Upper lobe of left lung (tissue), 6 donors: ENCODE measurements at regions not wholly inside any gene's neighbourhood (a gene's known extent, or its start where the extent isn't known, plus 50 kb on each side); places are given as distances from the start of the nearest gene placed in this dataset.
A peak's percentile ranks its signal among the peaks of the same experiment; 100 is the strongest.

Source experiments
- ATAC-seq, 2 donors: fragments of 200-7000 bp; cut with Tn5 transposase; one replicate each; pipeline ENCODE4 v1.9.1; 2022; ENCODE audit warnings: mild to moderate bottlenecking in 2 of 2, moderate library complexity in 2 of 2; ENCODE audit not compliant: low FRiP score in 2 of 2
- DNase-seq, 2 donors: peaks; one replicate each; pipeline ENCODE4 v3.0.0-alpha.2; 2019 to 2020
- H3K27ac ChIP-seq, 4 donors: fragments of 200-600 bp; sonication (generic); one replicate each; pipeline ENCODE4 v1.5.1; 2016 to 2019
- H3K27me3 ChIP-seq, 4 donors: fragments of 200-600 bp; sonication (generic); one replicate each; pipeline ENCODE4 v1.5.1; 2017 to 2019
- H3K36me3 ChIP-seq, 4 donors: fragments of 200-600 bp; sonication (generic); one replicate each; pipeline ENCODE4 v1.5.1; 2016 to 2019
- H3K4me1 ChIP-seq, 4 donors: fragments of 200-600 bp; sonication (generic); one replicate each; pipeline ENCODE4 v1.5.1; 2018 to 2019
- H3K4me3 ChIP-seq, 4 donors: fragments of 200-600 bp; sonication (generic); one replicate each; pipeline ENCODE4 v1.5.1; 2017 to 2019; ENCODE audit warnings: mild to moderate bottlenecking in 2 of 4, moderate library complexity in 1 of 4
- H3K9me3 ChIP-seq, 4 donors: fragments of 200-600 bp; sonication (generic); one replicate each; pipeline ENCODE4 v1.5.1; 2018 to 2019
- CTCF ChIP-seq, 6 experiments: fragments of 450-650 bp in 4 of 6; fragments of 200-600 bp in 2 of 6; sonication (generic) in 2 of 6; IDR thresholded peaks; one replicate each; pipeline ENCODE4 v1.5.1; 2016 to 2019; ENCODE audit warnings: antibody characterized with exemption in 6 of 6
- EP300 ChIP-seq, 4 donors: sonication (generic); formaldehyde crosslinking; IDR thresholded peaks; one replicate each; pipeline ENCODE4 v1.5.1; 2017; ENCODE audit warnings: antibody characterized with exemption in 4 of 4, control low read depth in 2 of 4
- POLR2A ChIP-seq, 4 donors: fragments of 450-650 bp; IDR thresholded peaks; one replicate each; pipeline ENCODE4 v1.5.1; 2016 to 2017; ENCODE audit warnings: antibody characterized with exemption in 4 of 4, mild to moderate bottlenecking in 2 of 4
- POLR2AphosphoS5 ChIP-seq, 2 donors: sonication (generic); formaldehyde crosslinking; IDR thresholded peaks; one replicate each; pipeline ENCODE4 v1.5.1; 2017; ENCODE audit warnings: antibody characterized with exemption in 2 of 2
- WGBS, 2 donors: methylation state at CpG; one replicate each; pipeline ENCODE4 v1.1.5; 2017 to 2018; 5-methylcytosine and 5-hydroxymethylcytosine counted together
- donor health status: DM: no; HTN: no; CAD: no; lungs with moderate emphysema.
- donor health status: DM: no; HTN: yes; CAD: no; lungs with severe emphysema.

- H3K4me3 ChIP-seq = no peak overlapping the region
- H3K9me3 ChIP-seq = no peaks in the 10 kb centered on the region
- no peaks in the 10 kb centered on the region for H3K4me1 ChIP-seq
- no peak for TF ChIP-seq POLR2AphosphoS5 (IDR thresholded peaks at IDR 0.05)
- TF ChIP-seq EP300 (IDR thresholded peaks at IDR 0.05) = no peak
- TF ChIP-seq CTCF (IDR thresholded peaks at IDR 0.05) = no peak
- no peak for TF ChIP-seq POLR2A (IDR thresholded peaks at IDR 0.05)
- ATAC-seq (no peak), DNase-seq (no peak)
- no peak overlapping the region for H3K27ac ChIP-seq
- H3K36me3 ChIP-seq = no peaks in the 10 kb centered on the region
- no peaks in the 10 kb centered on the region for H3K27me3 ChIP-seq
- 89 to 90% methylated on average over 8 to 11 of the region's 11 CpGs for WGBS, 2 donors
These were observed 205.9 kb upstream of the PPP2R2D start for GRCh38 chr10:131694781-131695495.

- Histone ChIP-seq H3K27me3 (no peaks in the 10 kb centered on the region), H3K36me3 (no peaks in the 10 kb centered on the region), H3K9me3 (no peaks in the 10 kb centered on the region), H3K27ac (no peak overlapping the region), H3K4me3 (no peak overlapping the region), H3K4me1 (no peaks in the 10 kb centered on the region)
- ATAC-seq = peak; percentile 8 to 11
- no peak for TF ChIP-seq CTCF (IDR thresholded peaks at IDR 0.05)
- no peak for TF ChIP-seq POLR2A (IDR thresholded peaks at IDR 0.05)
- no peak for TF ChIP-seq EP300 (IDR thresholded peaks at IDR 0.05)
- no peak for TF ChIP-seq POLR2AphosphoS5 (IDR thresholded peaks at IDR 0.05)
- DNase-seq = no peak
- WGBS, 2 donors = 64 to 76% methylated on average over 21 to 23 of the region's 23 CpGs
These were observed 205.2 kb upstream of the PPP2R2D start for GRCh38 chr10:131695496-131696165.

- 78 to 81% methylated on average over 21 of the region's 21 CpGs for WGBS, 2 donors
- no peak overlapping the region for H3K4me3 ChIP-seq
- no peak for DNase-seq
These were observed 203.2 kb upstream of the PPP2R2D start for GRCh38 chr10:131697476-131698128.

GRCh38 chr10:131698232-131698631, 202.6 kb upstream of the PPP2R2D start:
- TF ChIP-seq EP300 (IDR thresholded peaks at IDR 0.05) = no peak
- no peak for TF ChIP-seq CTCF (IDR thresholded peaks at IDR 0.05)
- no peak for TF ChIP-seq POLR2AphosphoS5 (IDR thresholded peaks at IDR 0.05)
- no peak for TF ChIP-seq POLR2A (IDR thresholded peaks at IDR 0.05)
- no peak overlapping the region for H3K4me3 ChIP-seq
- H3K27ac ChIP-seq = no peak overlapping the region
- 85 to 91% methylated on average over 10 of the region's 10 CpGs for WGBS, 2 donors
- H3K36me3 ChIP-seq = no peaks in the 10 kb centered on the region
- ATAC-seq = no peak
- no peak for DNase-seq
- no peaks in the 10 kb centered on the region for H3K27me3 ChIP-seq
- H3K4me1 ChIP-seq = no peaks in the 10 kb centered on the region
- H3K9me3 ChIP-seq = no peaks in the 10 kb centered on the region

More at GRCh38 chr10:131697476-131698128, 203.2 kb upstream of the PPP2R2D start:
- Histone ChIP-seq H3K36me3 (no peaks in the 10 kb centered on the region), H3K27me3 (no peaks in the 10 kb centered on the region), H3K27ac (no peak overlapping the region), H3K4me1 (no peaks in the 10 kb centered on the region), H3K9me3 (no peaks in the 10 kb centered on the region)
- no peak for ATAC-seq
- TF ChIP-seq CTCF (IDR thresholded peaks at IDR 0.05) = no peak
- no peak for TF ChIP-seq EP300 (IDR thresholded peaks at IDR 0.05)
